Fibroblast of the conjunctiva (primary cell): ENCODE measurements at regions not wholly inside any gene's neighbourhood (a gene's known extent, or its start where the extent isn't known, plus 50 kb on each side); places are given as distances from the start of the nearest gene placed in this dataset.
"Not testable (repeated sequence)": the region's sequence is repeated elsewhere in the genome, so short reads cannot be mapped to it uniquely, and the experiment has no call there.

ENCODE experiments used
- DNase-seq: peaks from one replicate; pipeline ENCODE4 v3.0.0-alpha.2; 2010; ENCODE audit warnings: low read depth

DNA sequence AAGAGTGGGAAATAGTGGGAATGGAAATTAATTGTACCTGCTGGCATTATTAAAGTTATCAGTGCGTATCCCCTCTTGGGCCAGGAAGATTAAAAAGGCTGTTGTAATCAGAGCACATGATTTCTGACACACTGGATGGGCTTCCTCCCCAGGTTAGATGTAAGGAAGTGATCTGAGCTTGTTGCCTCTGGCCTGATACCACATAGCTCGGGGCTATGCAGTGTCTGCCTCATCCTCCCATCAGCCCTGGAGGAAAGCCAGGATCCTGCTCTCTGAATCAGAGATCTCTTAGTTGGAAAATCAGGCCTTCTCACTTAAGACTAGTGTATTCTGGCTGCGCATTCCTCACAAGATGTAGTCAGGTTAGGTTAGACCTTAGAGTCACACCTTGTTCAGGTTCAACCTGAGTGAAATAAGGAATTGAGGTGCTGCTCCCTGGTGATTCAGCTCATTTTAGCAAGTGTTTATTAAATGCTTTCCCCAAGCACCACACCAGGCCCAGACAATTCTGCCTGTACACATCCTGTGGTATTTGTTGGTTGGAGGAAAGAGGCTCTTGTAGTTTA lies 108.2 kb upstream of the IKBKE start:
- DNase-seq, result not testable (repeated sequence)

DNA sequence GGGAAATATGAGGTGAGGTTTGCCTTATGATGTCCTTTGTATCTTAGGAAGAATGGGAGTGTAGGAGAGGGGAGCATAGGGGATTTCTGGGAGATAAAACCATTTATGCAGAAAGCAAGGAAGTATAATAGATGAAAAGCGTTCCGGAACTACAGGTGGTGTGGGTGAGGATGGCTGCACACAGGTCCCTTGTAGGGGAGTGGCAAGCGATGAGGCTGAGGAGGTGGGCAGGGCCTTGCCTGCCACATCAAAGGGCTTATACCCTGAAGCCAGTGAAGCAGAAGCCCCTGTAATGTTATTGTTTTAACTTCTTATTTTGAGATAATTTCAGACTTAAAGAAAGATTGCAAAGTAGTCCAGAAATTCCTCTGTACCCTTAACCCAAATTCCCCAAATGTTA lies 107.3 kb upstream of the IKBKE start:
- not testable (repeated sequence) for DNase-seq

DNA sequence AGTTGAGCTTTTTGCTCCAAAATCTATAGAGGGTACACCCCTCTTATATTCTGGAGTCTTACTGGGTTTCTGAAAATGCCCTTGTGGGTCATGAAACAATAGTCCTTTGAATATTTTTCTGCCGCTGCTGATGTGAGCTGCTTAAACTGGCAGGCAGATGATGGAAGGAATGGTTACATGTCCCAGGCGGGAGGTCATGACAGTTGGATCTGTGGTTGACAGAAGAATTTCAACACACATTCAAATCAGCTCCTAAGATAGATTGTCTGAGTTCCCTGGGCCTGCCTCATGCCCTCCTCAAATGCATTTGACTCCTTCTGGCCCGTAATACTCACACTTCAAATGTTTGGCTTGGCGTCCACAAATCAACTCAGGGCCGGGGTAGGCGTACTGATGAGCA lies 105.0 kb upstream of the IKBKE start:
- DNase-seq, result not testable (repeated sequence)

DNA sequence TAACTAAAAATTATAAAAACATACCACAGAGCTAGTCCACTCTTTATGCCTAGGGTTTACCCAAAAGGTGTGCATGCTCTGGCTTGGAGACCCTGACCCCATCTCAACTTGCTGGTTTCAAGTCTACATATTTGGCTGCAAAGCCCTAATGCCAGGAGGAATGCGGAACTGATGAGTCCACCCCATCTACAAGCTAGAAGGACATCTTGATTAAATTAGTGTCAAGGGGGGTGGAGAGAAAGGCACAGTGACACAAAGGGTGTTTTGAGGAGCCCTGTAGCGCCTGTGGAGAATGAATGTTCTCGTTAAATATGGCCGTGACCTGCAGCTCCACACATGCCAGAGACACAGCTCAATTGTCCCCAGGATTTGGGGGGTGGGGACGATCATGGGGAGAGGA lies 104.1 kb upstream of the IKBKE start:
- DNase-seq, result peak; percentile 12

DNA sequence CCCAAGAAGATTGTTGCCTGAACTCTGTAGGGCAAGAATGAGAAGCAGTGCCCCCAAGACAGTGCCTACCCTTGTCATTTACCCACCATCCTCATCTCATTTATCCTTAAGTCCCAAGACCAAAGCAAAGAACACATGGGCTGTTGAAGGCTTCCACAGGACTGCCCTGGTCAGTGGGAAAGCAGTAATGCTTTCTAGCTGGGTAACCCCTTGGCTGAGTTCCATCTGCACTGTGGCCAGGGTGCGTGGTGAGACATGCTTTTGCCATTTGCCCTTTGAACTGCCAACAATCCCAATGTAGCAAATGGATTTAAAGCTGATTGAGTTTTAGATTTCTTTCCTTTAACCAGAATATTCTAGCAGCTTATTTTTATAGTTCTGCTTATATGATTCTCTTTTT lies 103.5 kb upstream of the IKBKE start:
- DNase-seq, result not testable (repeated sequence)

DNA sequence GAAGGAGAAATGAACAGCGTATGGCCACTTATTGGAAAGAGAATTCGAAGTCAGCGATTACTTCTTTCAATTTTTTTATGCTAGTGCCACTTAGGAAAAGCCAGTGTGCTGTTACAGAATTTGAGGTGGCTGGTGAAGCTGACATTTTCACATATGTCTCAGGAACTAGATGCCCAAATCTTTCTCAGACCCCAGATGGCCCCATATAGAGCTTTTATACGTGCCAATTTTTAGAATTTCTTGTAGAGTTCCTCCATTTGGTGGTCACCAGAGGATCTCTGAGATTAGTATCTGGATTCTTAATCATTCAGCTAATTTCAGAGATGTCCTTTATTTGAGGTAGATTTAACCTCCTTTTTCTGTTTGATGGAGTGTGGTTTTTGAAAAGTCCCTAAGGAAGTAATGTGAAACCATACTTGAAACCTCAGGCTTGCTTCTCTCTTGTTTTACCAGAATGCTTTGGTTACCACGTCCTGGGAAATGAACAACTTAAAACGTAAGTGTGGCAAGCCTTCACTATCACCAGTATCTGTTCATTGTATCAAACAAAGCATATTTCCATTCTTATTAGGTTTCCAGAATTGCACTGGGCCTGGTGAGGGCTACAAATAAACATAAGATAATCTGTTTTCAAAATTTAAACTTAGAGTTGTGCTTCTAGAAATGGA lies 102.2 kb upstream of the IKBKE start:
- DNase-seq, result not testable (repeated sequence)

DNA sequence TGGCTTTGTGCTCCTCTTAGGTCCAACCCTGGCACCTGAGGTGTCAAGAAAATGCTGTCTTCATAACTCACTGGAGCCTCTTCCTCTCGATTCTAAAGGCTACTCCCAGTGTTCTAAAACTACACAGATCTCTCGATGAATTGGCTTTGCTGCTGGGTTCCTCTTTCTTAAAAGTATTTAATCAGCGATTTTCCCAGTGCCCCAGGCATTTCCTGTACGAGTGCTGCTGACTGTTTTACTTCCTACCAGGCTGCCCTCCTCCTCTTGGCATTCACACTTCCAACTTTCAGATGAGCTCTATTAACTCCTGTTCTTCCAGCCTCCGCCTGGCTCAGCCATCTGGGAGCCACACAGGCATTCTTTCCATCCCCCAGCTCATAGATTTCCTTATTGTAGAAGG lies 95.6 kb upstream of the IKBKE start:
- DNase-seq, result not testable (repeated sequence)

DNA sequence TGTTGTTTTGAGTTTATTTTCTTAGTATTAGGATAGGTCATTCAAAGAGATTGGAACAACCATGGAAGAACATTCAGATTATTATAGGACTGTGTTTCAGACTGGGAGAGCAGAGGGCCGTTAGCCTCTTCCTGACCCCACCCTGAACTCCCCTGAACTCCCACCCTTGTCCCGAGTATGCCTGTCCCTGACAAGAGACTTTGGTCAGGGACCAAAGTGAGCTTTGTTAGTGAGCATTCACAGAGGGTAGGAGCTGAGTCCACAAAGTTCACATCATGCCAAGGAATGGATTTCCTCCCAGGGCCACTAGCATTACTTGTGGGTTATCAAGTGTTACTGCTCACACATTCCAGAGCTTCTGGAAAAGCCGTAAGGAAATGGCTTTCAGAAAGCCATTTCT lies 94.7 kb upstream of the IKBKE start:
- DNase-seq, result not testable (repeated sequence)

DNA sequence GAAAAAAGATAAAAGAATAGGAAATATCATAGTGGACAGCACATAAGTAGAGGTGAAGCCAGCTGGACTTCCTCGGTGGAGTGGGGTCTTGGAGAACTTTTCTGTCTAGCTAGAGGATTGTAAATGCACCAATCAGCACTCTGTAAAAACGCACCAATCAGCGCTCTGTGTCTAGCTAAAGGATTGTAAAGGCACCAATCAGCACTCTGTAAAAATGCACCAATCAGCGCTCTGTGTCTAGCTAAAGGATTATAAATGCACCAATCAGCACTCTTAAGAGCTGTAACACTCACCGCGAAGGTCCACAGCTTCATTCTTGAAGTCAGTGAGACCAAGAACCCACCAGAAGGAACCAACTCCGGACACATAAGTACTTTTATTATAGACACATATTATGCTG lies 91.8 kb upstream of the IKBKE start:
- DNase-seq, result not testable (repeated sequence)

DNA sequence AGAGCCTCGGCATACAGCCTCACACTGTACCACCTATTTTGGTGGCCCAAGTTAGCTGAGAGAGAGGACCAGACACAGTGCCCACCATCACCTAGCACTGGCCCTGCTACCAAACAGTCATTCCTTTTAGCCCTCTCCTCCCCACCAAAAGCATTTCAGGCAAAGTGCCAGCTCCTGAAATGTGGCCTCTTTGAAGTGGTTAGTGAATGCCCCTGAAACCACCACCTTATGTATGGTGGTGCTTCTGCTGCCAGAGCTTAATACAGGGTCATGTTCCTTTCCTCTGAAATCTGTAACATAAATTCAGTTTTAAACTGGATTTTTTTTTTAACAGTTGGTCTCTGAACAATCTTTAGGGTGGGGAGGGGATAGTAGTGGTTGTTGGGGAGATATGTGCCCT lies 91.0 kb upstream of the IKBKE start:
- not testable (repeated sequence) for DNase-seq

DNA sequence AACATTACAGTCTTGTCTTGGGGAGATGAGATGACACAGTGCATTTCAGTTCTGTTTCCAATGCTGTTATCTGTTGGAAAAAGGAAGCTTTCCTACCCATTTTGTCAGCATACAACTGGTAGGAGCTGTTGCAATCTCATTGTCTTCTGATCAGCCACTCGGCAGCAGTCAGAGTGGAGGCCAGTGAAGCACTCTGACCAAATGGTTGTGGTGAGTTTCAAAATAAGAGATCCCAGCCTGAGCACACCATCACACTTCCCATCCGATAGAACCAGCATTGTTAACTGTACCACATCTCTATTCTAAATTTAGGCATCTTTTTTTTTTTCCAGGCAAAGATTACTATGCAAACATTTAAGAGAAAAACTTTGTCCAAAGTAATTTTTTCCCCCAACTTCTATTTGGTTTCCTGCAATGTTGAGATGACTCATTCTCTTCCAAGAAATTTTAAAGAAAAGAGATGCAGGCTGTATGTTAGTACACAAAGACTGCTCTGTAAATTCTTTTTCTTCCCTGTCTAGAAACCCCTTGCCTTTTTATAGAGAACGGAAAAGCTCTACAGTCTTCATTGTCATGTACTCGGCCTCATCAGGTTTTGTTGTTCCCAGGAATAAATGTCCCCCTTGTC lies 90.0 kb upstream of the IKBKE start:
- peak; percentile 6 for DNase-seq

DNA sequence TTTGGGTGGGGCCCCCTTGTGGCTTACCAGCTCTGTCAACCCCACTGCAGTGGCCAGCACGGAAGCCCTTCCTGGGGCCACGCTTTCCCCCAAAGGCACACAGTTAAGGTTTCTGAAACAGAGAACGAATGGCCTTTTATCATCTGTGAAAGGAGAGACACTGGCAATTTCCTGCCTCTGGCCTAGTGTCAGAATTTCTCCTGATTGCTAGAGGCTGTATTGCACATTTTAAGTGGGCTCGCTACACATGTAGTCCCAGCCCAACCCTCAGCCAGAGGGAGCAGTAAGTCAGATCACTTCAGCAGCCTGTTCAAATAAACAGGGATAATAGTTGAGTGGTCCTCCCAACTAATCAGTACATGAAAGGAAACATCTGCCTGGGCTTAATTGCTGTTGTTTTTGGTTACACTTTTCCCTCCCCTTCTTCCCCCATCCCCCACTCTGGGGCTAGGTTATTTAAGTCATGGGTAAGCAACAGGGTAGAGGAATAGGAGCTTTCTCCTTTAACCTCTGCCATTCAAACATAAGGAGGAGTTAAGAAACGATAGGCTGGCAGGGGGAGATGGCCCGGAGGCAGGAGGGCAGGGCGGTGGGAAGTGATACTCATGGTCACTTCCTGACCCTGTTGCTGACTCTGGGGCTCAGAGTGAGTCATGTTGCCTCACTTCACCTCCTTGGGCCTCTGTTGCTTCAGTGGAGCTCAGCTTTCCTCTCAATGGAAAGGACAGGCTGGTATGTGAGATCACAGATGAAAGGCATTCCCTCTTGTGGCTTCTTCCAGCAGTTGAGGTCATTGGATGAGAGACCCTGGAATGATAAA lies 89.3 kb upstream of the IKBKE start:
- peak; percentile 14 for DNase-seq

DNA sequence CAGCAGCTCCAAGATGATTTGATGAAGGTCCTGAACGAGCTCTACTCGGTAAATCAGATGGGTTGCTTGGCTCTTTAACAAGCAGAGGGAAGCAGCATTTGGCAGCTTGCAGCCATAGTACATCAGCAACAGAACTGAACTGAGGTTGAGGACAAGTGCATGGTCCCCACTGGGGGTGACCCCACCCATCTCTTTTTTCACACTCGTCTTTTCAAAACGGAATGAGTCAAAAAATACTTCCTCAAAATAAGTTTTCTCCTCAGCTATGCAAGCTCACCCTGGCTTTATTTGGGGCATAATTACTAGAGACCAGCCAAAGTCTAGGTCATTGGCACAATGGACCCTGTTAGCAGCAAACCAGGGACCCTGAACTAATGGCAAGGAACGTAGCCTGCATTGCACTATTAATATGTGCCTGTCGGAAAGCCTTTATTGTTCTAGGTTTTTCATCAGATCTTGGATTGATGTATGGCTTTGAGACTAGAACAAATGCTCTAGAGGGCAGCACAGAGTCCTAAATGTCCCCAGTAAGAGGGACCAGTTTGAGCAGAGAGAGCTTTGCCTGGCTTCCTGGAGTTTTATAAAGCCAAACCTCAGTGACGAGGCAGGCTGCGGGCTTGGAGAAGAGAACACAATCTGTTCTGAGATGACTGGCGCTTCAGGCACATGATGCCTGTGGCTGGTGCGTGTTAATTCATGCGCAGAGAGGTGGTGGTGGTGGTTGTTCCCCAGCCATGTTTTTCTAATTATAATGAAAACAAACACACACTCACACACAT lies 86.1 kb upstream of the IKBKE start:
- peak; percentile 39 for DNase-seq

DNA sequence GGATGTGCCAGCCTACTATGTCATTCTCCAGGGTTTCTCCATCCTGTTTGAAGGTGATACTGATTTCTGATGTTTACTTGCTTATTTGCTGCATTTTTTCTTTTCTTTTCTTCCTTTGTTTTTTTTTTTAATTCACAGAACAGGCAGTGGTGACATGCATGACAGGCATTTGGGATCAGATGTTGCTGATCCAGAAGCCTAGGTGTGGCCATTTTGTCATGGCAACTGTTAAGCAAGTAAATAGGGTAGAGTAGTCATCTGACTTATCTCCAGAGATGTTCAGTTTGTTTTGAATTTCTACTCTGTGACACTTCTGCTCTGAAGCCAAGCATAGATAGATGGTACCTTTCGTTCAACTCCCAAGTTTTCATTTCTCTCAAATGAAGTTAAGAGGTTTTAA lies 85.4 kb upstream of the IKBKE start:
- DNase-seq, result not testable (repeated sequence)

DNA sequence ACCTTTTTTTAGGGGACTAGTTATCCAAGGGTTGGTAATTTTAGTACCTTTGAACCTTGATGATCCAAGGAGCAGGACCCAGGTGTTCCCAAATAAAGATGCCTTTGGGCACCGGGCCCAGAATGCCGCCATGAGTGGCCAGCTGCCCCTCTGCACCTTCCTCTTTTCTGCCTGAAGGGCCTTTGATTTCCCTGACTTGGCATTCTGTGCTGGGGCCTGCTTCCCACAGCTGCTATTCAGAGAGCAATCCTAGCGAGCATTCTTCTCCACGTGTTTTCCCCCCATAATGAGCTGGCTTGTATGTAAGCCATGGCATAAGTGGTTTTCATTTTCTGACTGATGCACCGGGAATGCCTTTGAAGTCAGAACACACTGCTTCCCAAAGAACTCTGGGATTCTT lies 82.6 kb upstream of the IKBKE start:
- DNase-seq, result not testable (repeated sequence)

DNA sequence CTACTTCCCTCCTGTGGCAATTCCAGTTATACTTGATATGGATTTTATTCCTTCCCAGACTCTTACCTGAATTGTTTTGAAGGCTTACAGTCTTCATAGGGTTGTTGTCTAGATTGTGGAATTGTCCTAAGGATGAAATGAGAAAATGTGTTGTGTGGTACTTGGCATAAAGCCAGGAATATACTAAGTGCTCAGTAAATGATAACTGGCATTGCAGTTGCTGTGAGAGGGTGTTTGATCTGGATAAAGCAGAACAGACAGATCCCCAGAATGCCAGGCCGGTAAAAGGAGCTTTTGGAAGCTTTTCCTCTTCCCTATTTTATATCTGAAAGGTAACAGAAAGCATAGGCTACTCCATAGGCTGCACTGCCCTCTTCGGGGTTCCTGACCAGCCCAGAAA lies 78.4 kb upstream of the IKBKE start:
- DNase-seq, result not testable (repeated sequence)

DNA sequence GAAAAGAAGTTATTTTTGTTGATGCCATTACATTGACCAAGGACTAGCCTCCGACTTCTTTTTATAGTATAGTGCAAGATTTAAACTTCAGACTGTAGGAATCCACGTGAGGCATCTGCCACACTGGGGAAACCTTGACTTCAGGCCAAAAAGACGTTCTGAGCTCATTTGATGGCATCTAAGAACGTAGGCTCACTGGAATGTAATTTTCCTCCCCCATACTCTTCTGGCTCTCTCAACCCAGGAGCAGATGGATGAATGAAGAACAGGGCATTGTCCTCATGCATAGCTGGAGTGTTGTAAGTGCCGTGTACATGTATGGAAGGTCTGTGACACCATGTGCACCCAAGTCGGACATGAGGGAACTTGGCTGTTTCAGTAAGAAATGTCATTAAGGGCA lies 72.8 kb upstream of the IKBKE start:
- not testable (repeated sequence) for DNase-seq

DNA sequence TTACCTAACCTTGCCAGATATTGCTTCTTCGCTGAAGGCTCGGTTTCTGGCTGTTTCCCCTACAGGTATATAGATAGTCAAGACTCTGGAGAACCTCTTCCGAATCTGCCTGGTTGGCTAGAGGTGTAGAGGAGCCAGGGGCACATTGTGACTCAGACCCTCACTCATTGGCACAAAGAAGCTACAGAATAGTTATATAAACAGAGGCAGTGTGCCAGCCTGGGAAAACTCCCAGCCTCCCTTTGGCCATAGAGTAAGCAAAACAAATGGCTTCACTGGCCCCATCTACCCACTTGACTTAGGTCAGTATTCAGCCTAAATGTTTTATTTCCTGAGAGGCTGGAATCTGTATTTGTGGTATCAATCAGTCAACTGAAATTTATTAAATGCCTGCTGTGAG lies 72.0 kb upstream of the IKBKE start:
- not testable (repeated sequence) for DNase-seq

DNA sequence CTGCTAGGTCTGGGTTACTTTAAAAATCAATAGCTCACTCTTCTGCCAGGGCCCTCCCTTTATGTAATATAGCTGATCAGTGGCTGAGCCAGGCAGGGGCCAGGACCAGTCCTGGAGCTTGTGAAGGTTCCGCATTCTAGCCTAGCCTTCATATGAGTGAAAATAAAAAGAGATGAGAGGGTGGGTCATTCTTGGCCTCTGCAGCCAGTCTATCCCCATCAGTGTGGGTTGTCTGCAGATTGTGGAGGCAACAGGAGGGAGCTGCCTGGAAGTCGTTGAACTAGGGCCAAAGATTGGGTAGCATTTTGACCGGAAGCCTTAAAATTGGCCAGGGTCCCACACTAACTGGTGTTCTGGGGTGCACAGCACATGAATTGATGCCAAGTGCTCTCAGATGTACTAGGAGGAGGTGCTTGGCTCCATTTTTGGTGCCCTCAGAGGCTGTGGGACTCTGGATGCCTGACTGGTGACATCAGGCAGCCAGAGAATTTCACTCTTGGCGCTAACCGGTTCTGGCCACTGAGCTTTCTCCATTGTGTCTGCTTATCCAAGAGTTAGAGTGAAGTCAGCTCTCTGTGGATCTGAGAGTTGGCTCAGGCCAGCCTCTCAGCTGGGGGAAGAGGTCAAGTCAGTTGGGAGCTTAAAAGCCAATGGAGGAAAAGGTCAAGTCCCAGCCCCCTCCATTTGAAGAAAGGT lies 66.5 kb upstream of the IKBKE start:
- DNase-seq, result not testable (repeated sequence)

DNA sequence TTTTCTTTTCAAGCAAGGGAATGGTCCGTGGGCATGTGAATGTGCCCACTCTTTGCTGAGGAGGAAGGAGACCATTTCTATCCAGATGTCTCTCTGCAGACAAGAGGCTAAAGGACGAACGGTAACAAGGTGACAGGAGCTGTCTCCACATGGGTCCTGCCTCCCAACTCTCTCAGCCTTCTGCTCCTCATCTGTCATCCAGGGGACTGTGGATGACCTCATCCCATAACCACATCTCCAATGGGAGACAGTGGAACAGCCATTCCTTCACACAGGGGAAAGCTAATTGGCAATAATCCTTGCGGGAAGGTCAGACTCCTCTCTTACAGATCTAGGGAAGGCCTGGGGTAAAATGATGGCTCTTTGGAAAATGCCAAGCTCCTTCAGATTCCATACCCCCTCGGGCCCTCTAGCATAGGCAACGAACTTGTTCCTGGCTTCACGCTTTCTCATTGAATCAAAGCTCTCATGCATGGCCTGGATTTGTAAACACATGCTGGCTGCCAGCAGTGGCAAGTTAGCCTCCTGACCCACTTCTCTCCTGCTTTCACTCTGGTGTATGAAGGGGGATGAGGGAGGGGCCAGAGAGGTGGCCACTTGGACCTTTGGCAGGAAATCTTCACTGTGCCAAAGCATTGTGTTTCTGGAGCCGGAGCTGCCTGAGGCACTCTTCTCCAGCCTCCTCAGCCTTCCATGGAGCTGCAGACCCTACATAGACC lies 65.8 kb upstream of the IKBKE start:
- not testable (repeated sequence) for DNase-seq

DNA sequence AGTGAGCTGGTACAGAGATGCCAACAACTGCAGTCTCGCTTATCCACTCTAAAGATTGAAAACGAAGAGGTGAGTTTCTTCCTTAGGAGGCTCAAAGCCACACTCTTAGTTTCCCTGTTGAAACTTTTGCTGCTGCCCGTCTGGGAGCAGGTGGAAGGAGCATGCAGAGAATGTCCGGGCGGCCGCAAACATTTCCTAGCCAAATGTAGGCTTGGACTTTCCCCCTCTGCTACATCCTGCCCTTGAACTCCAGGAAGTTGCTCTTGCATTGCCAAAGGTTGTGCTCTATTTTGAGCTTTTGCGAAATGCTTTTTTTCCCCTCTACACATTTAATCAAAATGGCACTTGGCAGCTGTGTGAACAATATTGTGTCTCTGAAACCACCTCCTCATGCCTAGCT lies 65.0 kb upstream of the IKBKE start:
- not testable (repeated sequence) for DNase-seq
